H9 (cell line): ENCODE measurements at regions not wholly inside any gene's neighbourhood (a gene's known extent, or its start where the extent isn't known, plus 50 kb on each side); places are given as distances from the start of the nearest gene placed in this dataset.

Experiments
- DNase-seq: peaks from one replicate; pipeline ENCODE4 v3.0.0-alpha.2; 2017
- H2AFZ ChIP-seq: one replicate; pipeline ENCODE4 v1.6.1; 2013; ENCODE audit warnings: mild to moderate bottlenecking, low read length, control low read depth, moderate library complexity
- H2AK5ac ChIP-seq: 2 replicates; pipeline ENCODE4 v1.6.1; 2013; ENCODE audit warnings: low read length, control low read depth, mixed read lengths; ENCODE audit not compliant: insufficient read length
- H2BK120ac ChIP-seq: one replicate; pipeline ENCODE4 v1.6.1; 2013; ENCODE audit warnings: low read depth, mild to moderate bottlenecking, low read length, control low read depth, inconsistent platforms; ENCODE audit not compliant: poor library complexity, severe bottlenecking
- H2BK12ac ChIP-seq: 2 replicates; pipeline ENCODE4 v1.6.1; 2013; ENCODE audit warnings: low read length, control low read depth, mixed read lengths, low read depth; ENCODE audit not compliant: insufficient read length
- H2BK15ac ChIP-seq: 2 replicates; pipeline ENCODE4 v1.6.1; 2013; ENCODE audit warnings: low read depth, low read length, control low read depth
- H2BK20ac ChIP-seq: one replicate; pipeline ENCODE4 v1.6.1; 2013; ENCODE audit warnings: low read depth, mild to moderate bottlenecking, low read length, control low read depth, inconsistent platforms; ENCODE audit not compliant: poor library complexity, severe bottlenecking
- H2BK5ac ChIP-seq: 2 replicates; pipeline ENCODE4 v1.6.1; 2013; ENCODE audit warnings: low read length, control low read depth, mixed read lengths; ENCODE audit not compliant: insufficient read length
- H3K14ac ChIP-seq: 2 replicates; pipeline ENCODE4 v1.6.1; 2013; ENCODE audit warnings: low read length, control low read depth; ENCODE audit not compliant: insufficient read depth
- H3K18ac ChIP-seq: 2 replicates; pipeline ENCODE4 v1.6.1; 2013; ENCODE audit warnings: low read depth, mild to moderate bottlenecking, mixed read lengths, low read length, control low read depth; ENCODE audit not compliant: insufficient read length
- H3K23ac ChIP-seq: 2 replicates; pipeline ENCODE4 v1.6.1; 2013; ENCODE audit warnings: low read length, control low read depth, mixed read lengths, low read depth; ENCODE audit not compliant: insufficient read length
- H3K23me2 ChIP-seq: 2 replicates; pipeline ENCODE4 v1.6.1; 2013; ENCODE audit warnings: low read depth, mild to moderate bottlenecking, mixed read lengths, low read length, control low read depth; ENCODE audit not compliant: insufficient read length, poor library complexity, severe bottlenecking
- H3K27ac ChIP-seq: 2 replicates; pipeline ENCODE4 v1.5.1; 2013; ENCODE audit warnings: low read length, control low read depth, mixed read lengths, low read depth; ENCODE audit not compliant: insufficient read length
- H3K27me3 ChIP-seq: 2 replicates; pipeline ENCODE4 v1.6.1; 2013; ENCODE audit warnings: low read length, control low read depth, inconsistent platforms; ENCODE audit not compliant: insufficient read depth
- H3K4ac ChIP-seq: 2 replicates; pipeline ENCODE4 v1.6.1; 2013; ENCODE audit warnings: low read depth, mild to moderate bottlenecking, control low read depth, inconsistent platforms, low read length, moderate library complexity
- H3K4me1 ChIP-seq: 2 replicates; pipeline ENCODE4 v1.6.1; 2013; ENCODE audit warnings: low read length, control low read depth, inconsistent platforms; ENCODE audit not compliant: insufficient read depth
- H3K4me2 ChIP-seq: 2 replicates; pipeline ENCODE4 v1.6.1; 2013; ENCODE audit warnings: low read length, control low read depth, mixed read lengths; ENCODE audit not compliant: insufficient read length, insufficient read depth
- H3K56ac ChIP-seq: 2 replicates; pipeline ENCODE4 v1.6.1; 2013; ENCODE audit warnings: low read depth, mild to moderate bottlenecking, mixed read lengths, low read length, control low read depth; ENCODE audit not compliant: insufficient read length
- H3K79me1 ChIP-seq: 2 replicates; pipeline ENCODE4 v1.6.1; 2013; ENCODE audit warnings: low read depth, mild to moderate bottlenecking, moderate library complexity, low read length, control low read depth, inconsistent platforms; ENCODE audit not compliant: insufficient read depth, poor library complexity, severe bottlenecking
- H3K79me2 ChIP-seq: 2 replicates; pipeline ENCODE4 v1.6.1; 2013; ENCODE audit warnings: low read length, control low read depth, inconsistent platforms; ENCODE audit not compliant: insufficient read depth
- H3K9ac ChIP-seq: 2 replicates; pipeline ENCODE4 v1.6.1; 2013; ENCODE audit warnings: low read length, control low read depth, mixed read lengths; ENCODE audit not compliant: insufficient read length; ENCODE audit errors: extremely low read depth
- H3K9me3 ChIP-seq: one replicate; pipeline ENCODE4 v1.6.1; 2013; ENCODE audit warnings: low read depth, low read length, inconsistent platforms; ENCODE audit not compliant: control insufficient read depth
- H3T11ph ChIP-seq: one replicate; pipeline ENCODE4 v1.6.1; 2013; ENCODE audit warnings: mild to moderate bottlenecking, low read length, control low read depth, inconsistent platforms
- H4K20me1 ChIP-seq: one replicate; pipeline ENCODE4 v1.6.1; 2013; ENCODE audit not compliant: control insufficient read depth, insufficient read length, insufficient read depth
- H4K5ac ChIP-seq: 2 replicates; pipeline ENCODE4 v1.6.1; 2013; ENCODE audit warnings: low read depth, mild to moderate bottlenecking, mixed read lengths, low read length, control low read depth; ENCODE audit not compliant: insufficient read length
- H4K8ac ChIP-seq: replicated peaks from 2 replicates; pipeline ENCODE4 v1.6.1; 2013; ENCODE audit warnings: low read length, control low read depth, mixed read lengths, low read depth; ENCODE audit not compliant: insufficient read length
- H4K91ac ChIP-seq: 2 replicates; pipeline ENCODE4 v1.6.1; 2013; ENCODE audit warnings: low read depth, mild to moderate bottlenecking, moderate library complexity, mixed read lengths, low read length, control low read depth; ENCODE audit not compliant: insufficient read length
- H3K27ac Mint-ChIP-seq, 3 experiments: 2 replicates in 2 of 3; 3 replicates in 1 of 3; pipeline ENCODE4 v1.8.0; 2020 to 2021; ENCODE audit warnings: mixed read lengths in 3 of 3, mild to moderate bottlenecking in 1 of 3, moderate library complexity in 1 of 3
- H3K27me3 Mint-ChIP-seq: 2 replicates; pipeline ENCODE4 v1.8.0; 2021; ENCODE audit warnings: low read depth, mild to moderate bottlenecking, moderate library complexity, mixed read lengths
- H3K36me3 Mint-ChIP-seq, 3 experiments: 2 replicates in 2 of 3; 3 replicates in 1 of 3; pipeline ENCODE4 v1.8.0; 2020 to 2021; ENCODE audit warnings: low read depth in 3 of 3, mixed read lengths in 3 of 3; ENCODE audit not compliant: insufficient read depth in 1 of 3
- H3K4me1 Mint-ChIP-seq, 2 experiments: 2 replicates each; pipeline ENCODE4 v1.8.0; 2020; ENCODE audit warnings: mixed read lengths in 2 of 2
- H3K4me3 Mint-ChIP-seq, 2 experiments: 2 replicates in 1 of 2; 3 replicates in 1 of 2; pipeline ENCODE4 v1.8.0; 2020 to 2021; ENCODE audit warnings: mild to moderate bottlenecking in 2 of 2, mixed read lengths in 2 of 2, moderate library complexity in 1 of 2
- H3K9me3 Mint-ChIP-seq, 2 experiments: 2 replicates in 1 of 2; 3 replicates in 1 of 2; pipeline ENCODE4 v1.8.0; 2020; ENCODE audit warnings: mild to moderate bottlenecking in 2 of 2, mixed read lengths in 2 of 2, moderate library complexity in 1 of 2
- WGBS: extraction: QIAGEN DNeasy Blood & Tissue Kit; methylation state at CpG from one replicate; pipeline ENCODE4 v1.1.7; 2013; ENCODE audit warnings: missing lambda C conversion rate, low lambda C conversion rate, mixed read lengths; ENCODE audit not compliant: insufficient read length; ENCODE audit errors: extremely low coverage; 5-methylcytosine and 5-hydroxymethylcytosine counted together
- TF ChIP-seq, protein P1 (sequence below): fragments of 200-600 bp; sonication (generic); conservative IDR thresholded peaks from 3 replicates; pipeline ENCODE4 v1.8.0; 2021; ENCODE audit warnings: antibody characterized with exemption, mild to moderate bottlenecking

DNA sequence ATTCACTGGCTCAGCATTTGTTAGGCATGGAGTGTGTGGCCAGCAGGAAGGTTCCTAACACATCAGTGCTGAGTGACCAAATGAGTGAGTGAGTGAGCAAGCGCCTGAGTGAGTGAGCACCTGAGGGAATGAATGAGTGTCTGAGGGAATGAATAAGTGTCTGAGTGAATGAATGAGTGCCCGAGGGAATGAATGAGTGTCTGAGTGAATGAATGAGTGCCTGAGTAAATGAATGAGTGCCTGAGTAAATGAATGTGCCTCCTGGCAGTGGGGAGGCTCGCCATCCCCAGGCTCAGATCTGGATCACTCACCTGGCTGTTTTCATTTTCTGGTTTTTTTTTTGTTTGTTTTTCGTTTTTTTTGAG, 52.1 kb upstream of the TCF20 start:
- H3T11ph ChIP-seq: no peak overlapping the region
- no peak overlapping the region for H2BK15ac ChIP-seq
- H3K79me2 ChIP-seq: no peaks in the 10 kb centered on the region; the same call in 1 of the 2 replicates
- H3K79me1 ChIP-seq: no peaks in the 10 kb centered on the region
- Mint-ChIP-seq H3K9me3 (peaks cover 0 to 8% of the 10 kb centered on the region in 2 experiments; a peak in 2 of 5 replicates), H3K36me3 (peaks cover 0 to 18% (median 4%) of the 10 kb centered on the region in 3 experiments; a peak in 5 of 7 replicates), H3K4me3 (peak overlapping the region in 1 of 2 experiments; percentile 2; a peak in 1 of 5 replicates), H3K27ac (peak overlapping the region in 2 of 3 experiments; percentile 35 to 36; a peak in 2 of 7 replicates), H3K4me1 (peaks cover 47 to 52% of the 10 kb centered on the region in 2 experiments), H3K27me3 (no peaks in the 10 kb centered on the region; the same call in 1 of the 2 replicates)
- DNase-seq: no peak
- H3K56ac ChIP-seq: no peak overlapping the region
- no peaks in the 10 kb centered on the region for H3K9me3 ChIP-seq
- peaks cover 5% of the 10 kb centered on the region; the same call in 1 of the 2 replicates for H3K4me1 ChIP-seq
- no peaks in the 10 kb centered on the region for H3K27me3 ChIP-seq
- no peak overlapping the region for H3K27ac ChIP-seq
- H3K4ac ChIP-seq: no peak overlapping the region
- H2BK120ac ChIP-seq: no peak overlapping the region
- no peak overlapping the region for H4K8ac ChIP-seq
- H2BK5ac ChIP-seq: no peak overlapping the region
- no peak overlapping the region for H2BK20ac ChIP-seq
- no CpG with 5 or more reads among the region's 4 CpGs for WGBS
- no peaks in the 10 kb centered on the region for H4K20me1 ChIP-seq
- no peak overlapping the region for H4K5ac ChIP-seq
- no peak overlapping the region for H3K4me2 ChIP-seq
- H2AK5ac ChIP-seq: no peak overlapping the region
- no peak overlapping the region for H3K23ac ChIP-seq
- TF ChIP-seq, protein P1, sequence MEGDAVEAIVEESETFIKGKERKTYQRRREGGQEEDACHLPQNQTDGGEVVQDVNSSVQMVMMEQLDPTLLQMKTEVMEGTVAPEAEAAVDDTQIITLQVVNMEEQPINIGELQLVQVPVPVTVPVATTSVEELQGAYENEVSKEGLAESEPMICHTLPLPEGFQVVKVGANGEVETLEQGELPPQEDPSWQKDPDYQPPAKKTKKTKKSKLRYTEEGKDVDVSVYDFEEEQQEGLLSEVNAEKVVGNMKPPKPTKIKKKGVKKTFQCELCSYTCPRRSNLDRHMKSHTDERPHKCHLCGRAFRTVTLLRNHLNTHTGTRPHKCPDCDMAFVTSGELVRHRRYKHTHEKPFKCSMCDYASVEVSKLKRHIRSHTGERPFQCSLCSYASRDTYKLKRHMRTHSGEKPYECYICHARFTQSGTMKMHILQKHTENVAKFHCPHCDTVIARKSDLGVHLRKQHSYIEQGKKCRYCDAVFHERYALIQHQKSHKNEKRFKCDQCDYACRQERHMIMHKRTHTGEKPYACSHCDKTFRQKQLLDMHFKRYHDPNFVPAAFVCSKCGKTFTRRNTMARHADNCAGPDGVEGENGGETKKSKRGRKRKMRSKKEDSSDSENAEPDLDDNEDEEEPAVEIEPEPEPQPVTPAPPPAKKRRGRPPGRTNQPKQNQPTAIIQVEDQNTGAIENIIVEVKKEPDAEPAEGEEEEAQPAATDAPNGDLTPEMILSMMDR: no peak
- no peaks in the 10 kb centered on the region for H3K23me2 ChIP-seq
- no peak overlapping the region for H3K18ac ChIP-seq
- no peak overlapping the region for H3K9ac ChIP-seq
- H2BK12ac ChIP-seq: no peak overlapping the region
- H4K91ac ChIP-seq: no peak overlapping the region
- no peak overlapping the region for H3K14ac ChIP-seq
- no peak overlapping the region for H2AFZ ChIP-seq
